DND-41 (cell line): ENCODE measurements at regions not wholly inside any gene's neighbourhood (a gene's known extent, or its start where the extent isn't known, plus 50 kb on each side); places are given as distances from the start of the nearest gene placed in this dataset.

Experiments
- EZH2 ChIP-seq: IDR thresholded peaks from 3 replicates; pipeline ENCODE4 v1.6.1; 2012; ENCODE audit warnings: borderline replicate concordance, low read depth, mild to moderate bottlenecking, moderate library complexity, low read length, inconsistent platforms; ENCODE audit not compliant: severe bottlenecking
- TF ChIP-seq, protein P1 (sequence below): IDR thresholded peaks from 2 replicates; pipeline ENCODE4 v1.5.1; 2012; ENCODE audit warnings: borderline replicate concordance, low read length, moderate library complexity, mild to moderate bottlenecking; ENCODE audit not compliant: poor library complexity, severe bottlenecking; ENCODE audit errors: extremely low read depth

GRCh38 chr13:90237852-90238251 lies 1109.6 kb upstream of the MIR17HG start:
- TF ChIP-seq, protein P1, sequence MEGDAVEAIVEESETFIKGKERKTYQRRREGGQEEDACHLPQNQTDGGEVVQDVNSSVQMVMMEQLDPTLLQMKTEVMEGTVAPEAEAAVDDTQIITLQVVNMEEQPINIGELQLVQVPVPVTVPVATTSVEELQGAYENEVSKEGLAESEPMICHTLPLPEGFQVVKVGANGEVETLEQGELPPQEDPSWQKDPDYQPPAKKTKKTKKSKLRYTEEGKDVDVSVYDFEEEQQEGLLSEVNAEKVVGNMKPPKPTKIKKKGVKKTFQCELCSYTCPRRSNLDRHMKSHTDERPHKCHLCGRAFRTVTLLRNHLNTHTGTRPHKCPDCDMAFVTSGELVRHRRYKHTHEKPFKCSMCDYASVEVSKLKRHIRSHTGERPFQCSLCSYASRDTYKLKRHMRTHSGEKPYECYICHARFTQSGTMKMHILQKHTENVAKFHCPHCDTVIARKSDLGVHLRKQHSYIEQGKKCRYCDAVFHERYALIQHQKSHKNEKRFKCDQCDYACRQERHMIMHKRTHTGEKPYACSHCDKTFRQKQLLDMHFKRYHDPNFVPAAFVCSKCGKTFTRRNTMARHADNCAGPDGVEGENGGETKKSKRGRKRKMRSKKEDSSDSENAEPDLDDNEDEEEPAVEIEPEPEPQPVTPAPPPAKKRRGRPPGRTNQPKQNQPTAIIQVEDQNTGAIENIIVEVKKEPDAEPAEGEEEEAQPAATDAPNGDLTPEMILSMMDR = no peak
- no peak for TF ChIP-seq EZH2
